ENCODE measurements at regions not wholly inside any gene's neighbourhood (a gene's known extent, or its start where the extent isn't known, plus 50 kb on each side); places are given as distances from the start of the nearest gene placed in this dataset.

GRCh38 chr9:108101410-108101809 is 611.8 kb upstream of the KLF4 start:
- TF ChIP-seq CTCF (optimal IDR thresholded peaks at IDR 0.05 in 1 of 3, IDR thresholded peaks at IDR 0.05 in 1 of 3, conservative IDR thresholded peaks at IDR 0.05 in 1 of 3; ENCODE audit: extremely low read depth in 1 of 3, insufficient read depth in 2 of 3, low read length in 3 of 3) (no peak), EZH2 (IDR thresholded peaks at IDR 0.05; ENCODE audit: low read length) (no peak)

Data from keratinocyte (primary cell).